Ishikawa (cell line): ENCODE measurements at regions not wholly inside any gene's neighbourhood (a gene's known extent, or its start where the extent isn't known, plus 50 kb on each side); places are given as distances from the start of the nearest gene placed in this dataset.

Experiments used
- CEBPB ChIP-seq: IDR thresholded peaks from 2 replicates; pipeline ENCODE4 v1.6.1; 2012
- CREB1 ChIP-seq: IDR thresholded peaks from 2 replicates; pipeline ENCODE4 v1.6.1; 2012; ENCODE audit warnings: low read depth
- EGR1 ChIP-seq: IDR thresholded peaks from 2 replicates; pipeline ENCODE4 v1.6.1; 2012
- EP300 ChIP-seq: IDR thresholded peaks from 2 replicates; pipeline ENCODE4 v1.6.1; 2012; ENCODE audit warnings: borderline replicate concordance
- FOXM1 ChIP-seq: IDR thresholded peaks from 2 replicates; pipeline ENCODE4 v1.6.1; 2012; ENCODE audit warnings: low read depth, borderline replicate concordance
- NFIC ChIP-seq: IDR thresholded peaks from 2 replicates; pipeline ENCODE4 v1.6.1; 2012
- RAD21 ChIP-seq: IDR thresholded peaks from 2 replicates; pipeline ENCODE4 v1.6.1; 2012; ENCODE audit warnings: low read depth
- TAF1 ChIP-seq: IDR thresholded peaks from 2 replicates; pipeline ENCODE4 v1.6.1; 2012; ENCODE audit warnings: low read depth, mild to moderate bottlenecking
- TCF12 ChIP-seq: IDR thresholded peaks from 2 replicates; pipeline ENCODE4 v1.6.1; 2012; ENCODE audit warnings: low read depth
- TEAD4 ChIP-seq: IDR thresholded peaks from 2 replicates; pipeline ENCODE4 v1.6.1; 2012
- YY1 ChIP-seq: IDR thresholded peaks from 2 replicates; pipeline ENCODE4 v1.6.1; 2012; ENCODE audit warnings: low read depth
- ZBTB7A ChIP-seq: IDR thresholded peaks from 2 replicates; pipeline ENCODE4 v1.6.1; 2012; ENCODE audit warnings: low read depth
- TF ChIP-seq, protein P1 (sequence below): IDR thresholded peaks from 2 replicates; pipeline ENCODE4 v1.6.1; 2012
- TF ChIP-seq, protein P2 (sequence below): IDR thresholded peaks from 2 replicates; pipeline ENCODE4 v1.6.1; 2012; ENCODE audit warnings: low read depth, mild to moderate bottlenecking
- TF ChIP-seq, protein P3 (sequence below): IDR thresholded peaks from 2 replicates; pipeline ENCODE4 v1.6.1; 2012

DNA sequence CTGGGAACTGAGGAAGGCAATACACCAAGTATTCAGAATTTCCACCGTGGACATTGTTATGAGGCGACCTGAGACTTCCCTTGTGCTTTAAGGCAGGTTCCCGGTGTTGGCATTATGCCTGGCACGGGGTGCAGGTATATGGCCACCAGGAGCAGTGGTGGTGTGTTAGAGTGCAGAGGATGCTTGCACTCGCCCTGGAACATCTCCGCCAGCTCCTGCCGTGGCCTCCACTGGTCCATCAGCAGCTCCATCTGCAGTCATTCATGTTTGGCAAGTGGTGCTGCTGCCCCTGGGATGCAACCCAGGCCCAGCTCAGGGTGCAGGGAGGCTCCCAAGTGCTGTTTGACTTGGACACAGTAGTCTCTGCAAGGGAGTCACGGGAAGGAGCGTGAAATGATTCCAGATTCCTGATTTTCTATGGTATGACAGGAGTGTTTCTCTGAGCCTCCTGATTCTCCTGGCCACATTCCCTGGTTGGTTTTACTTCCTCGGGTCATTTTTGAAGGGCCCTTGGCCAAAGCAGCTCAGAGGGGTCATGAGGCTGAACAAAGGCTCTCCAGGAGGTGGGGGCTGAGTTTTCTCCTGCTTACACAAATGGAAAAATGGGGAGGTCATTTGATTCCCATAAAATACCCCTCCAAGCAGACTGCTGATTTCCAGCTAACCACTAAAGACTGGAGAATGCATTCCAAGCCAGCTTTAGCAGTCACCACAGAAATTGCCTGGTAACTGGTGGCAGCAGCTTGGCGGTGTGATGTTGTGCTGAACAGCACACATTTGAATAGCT is 60.4 kb upstream of the PSEN2 start:
- TF ChIP-seq TCF12 (no peak), FOXM1 (no peak), TAF1 (no peak), ZBTB7A (no peak), CEBPB (no peak), RAD21 (no peak), YY1 (no peak), EP300 (no peak)
- TF ChIP-seq, protein P1, sequence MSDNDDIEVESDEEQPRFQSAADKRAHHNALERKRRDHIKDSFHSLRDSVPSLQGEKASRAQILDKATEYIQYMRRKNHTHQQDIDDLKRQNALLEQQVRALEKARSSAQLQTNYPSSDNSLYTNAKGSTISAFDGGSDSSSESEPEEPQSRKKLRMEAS: no peak
- TF ChIP-seq, protein P2, sequence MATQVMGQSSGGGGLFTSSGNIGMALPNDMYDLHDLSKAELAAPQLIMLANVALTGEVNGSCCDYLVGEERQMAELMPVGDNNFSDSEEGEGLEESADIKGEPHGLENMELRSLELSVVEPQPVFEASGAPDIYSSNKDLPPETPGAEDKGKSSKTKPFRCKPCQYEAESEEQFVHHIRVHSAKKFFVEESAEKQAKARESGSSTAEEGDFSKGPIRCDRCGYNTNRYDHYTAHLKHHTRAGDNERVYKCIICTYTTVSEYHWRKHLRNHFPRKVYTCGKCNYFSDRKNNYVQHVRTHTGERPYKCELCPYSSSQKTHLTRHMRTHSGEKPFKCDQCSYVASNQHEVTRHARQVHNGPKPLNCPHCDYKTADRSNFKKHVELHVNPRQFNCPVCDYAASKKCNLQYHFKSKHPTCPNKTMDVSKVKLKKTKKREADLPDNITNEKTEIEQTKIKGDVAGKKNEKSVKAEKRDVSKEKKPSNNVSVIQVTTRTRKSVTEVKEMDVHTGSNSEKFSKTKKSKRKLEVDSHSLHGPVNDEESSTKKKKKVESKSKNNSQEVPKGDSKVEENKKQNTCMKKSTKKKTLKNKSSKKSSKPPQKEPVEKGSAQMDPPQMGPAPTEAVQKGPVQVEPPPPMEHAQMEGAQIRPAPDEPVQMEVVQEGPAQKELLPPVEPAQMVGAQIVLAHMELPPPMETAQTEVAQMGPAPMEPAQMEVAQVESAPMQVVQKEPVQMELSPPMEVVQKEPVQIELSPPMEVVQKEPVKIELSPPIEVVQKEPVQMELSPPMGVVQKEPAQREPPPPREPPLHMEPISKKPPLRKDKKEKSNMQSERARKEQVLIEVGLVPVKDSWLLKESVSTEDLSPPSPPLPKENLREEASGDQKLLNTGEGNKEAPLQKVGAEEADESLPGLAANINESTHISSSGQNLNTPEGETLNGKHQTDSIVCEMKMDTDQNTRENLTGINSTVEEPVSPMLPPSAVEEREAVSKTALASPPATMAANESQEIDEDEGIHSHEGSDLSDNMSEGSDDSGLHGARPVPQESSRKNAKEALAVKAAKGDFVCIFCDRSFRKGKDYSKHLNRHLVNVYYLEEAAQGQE: no peak

DNA sequence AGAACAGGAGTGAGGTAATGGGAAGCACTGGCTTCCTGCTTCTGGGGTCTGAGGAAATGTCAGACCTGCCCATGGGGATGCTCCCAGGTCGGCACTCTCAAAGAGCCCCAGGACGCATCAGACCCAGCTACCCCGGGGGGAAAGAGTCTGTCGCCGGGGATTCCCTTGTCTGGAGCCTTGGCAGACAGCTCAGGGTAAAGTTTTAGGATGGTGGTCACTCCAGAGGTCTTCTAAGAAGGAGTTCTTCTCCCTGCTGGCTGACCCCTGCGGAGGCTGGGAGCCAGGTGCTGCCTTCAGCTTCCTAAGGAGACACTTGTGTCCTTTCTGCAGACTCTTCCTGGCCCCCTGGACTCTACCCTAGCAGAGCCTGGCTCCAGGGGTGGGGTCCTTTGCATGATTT is 61.9 kb upstream of the PSEN2 start:
- no peak for TF ChIP-seq EGR1
- TF ChIP-seq ZBTB7A: no peak
- no peak for TF ChIP-seq NFIC
- no peak for TF ChIP-seq RAD21
- TF ChIP-seq FOXM1: no peak
- TF ChIP-seq, protein P1: no peak
- TF ChIP-seq TAF1: no peak
- TF ChIP-seq, protein P3, sequence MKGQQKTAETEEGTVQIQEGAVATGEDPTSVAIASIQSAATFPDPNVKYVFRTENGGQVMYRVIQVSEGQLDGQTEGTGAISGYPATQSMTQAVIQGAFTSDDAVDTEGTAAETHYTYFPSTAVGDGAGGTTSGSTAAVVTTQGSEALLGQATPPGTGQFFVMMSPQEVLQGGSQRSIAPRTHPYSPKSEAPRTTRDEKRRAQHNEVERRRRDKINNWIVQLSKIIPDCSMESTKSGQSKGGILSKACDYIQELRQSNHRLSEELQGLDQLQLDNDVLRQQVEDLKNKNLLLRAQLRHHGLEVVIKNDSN: no peak
- no peak for TF ChIP-seq YY1
- TF ChIP-seq CEBPB: no peak
- TF ChIP-seq, protein P2: no peak
- no peak for TF ChIP-seq EP300
- TF ChIP-seq CREB1: no peak
- no peak for TF ChIP-seq TEAD4
- no peak for TF ChIP-seq TCF12

DNA sequence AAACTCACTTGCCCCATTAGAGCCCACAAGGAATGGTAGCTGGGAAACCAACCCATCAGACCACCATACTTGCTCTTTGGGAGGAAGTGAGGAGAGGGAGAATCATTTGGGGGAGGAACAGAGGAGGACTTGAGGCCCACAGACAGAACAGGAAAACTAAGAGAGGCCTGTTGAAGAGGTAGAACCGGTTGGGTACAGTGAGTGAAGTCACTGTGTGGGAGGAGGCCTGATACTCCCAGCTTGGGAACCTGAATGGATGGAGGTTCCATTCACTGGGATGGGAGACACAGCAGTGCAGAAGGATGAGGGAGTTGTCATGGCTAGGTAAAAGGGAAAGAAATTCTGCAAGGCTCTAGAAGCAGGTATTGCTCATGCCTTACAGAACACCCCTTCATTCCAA is 63.4 kb upstream of the PSEN2 start:
- TF ChIP-seq EP300 (no peak), FOXM1 (no peak), YY1 (no peak), TEAD4 (no peak), CREB1 (no peak), EGR1 (no peak), CEBPB (no peak), RAD21 (no peak), NFIC (no peak), ZBTB7A (no peak), TCF12 (no peak), TAF1 (no peak)
- TF ChIP-seq, protein P1: no peak
- TF ChIP-seq, protein P2: no peak

DNA sequence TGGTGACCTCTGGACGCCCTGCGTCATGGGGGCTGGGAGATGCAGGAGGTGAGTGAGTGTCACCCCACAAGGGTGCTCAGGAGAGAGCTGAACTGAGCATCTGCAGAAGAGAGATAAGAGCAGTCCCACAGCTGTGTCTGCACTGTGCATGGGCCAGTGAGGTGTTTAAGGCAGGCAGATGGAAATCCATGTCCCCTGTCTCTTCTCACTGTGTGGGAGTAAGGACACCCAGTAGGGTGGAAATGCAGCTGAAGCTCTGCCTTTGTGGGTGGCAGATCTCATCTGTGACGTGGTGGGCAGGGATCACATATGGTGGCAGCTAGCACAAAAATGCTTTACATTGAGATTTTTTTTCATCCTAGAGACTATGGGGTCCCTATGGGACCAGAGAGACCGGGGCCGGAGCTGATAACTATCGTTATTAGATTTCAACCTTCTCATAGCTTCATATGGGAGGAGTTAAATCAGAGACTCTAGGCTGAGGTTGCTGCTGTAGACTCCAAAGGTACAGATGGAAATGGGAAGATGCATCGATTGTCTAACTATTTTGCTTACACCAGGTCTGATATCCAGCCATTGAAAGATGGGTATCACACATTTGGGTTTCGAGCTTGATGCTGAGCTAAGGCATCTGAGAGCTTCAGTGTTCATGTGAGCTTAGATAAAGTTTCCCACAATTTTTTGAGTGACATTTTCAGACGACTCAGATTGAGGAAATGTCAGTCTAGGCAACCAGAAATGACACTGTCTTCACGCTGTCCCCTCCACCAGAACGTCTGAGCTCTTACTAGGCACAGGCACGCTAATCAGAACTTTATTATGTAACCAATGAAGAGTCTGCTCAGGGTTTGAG is 65.3 kb upstream of the PSEN2 start:
- no peak for TF ChIP-seq ZBTB7A
- TF ChIP-seq, protein P1: no peak
- no peak for TF ChIP-seq CREB1
- no peak for TF ChIP-seq TCF12
- no peak for TF ChIP-seq RAD21
- TF ChIP-seq, protein P2: no peak
- TF ChIP-seq TAF1: no peak
- no peak for TF ChIP-seq EGR1
- no peak for TF ChIP-seq CEBPB
- TF ChIP-seq, protein P3: no peak
